ENCODE measurements at regions not wholly inside any gene's neighbourhood (a gene's known extent, or its start where the extent isn't known, plus 50 kb on each side); places are given as distances from the start of the nearest gene placed in this dataset.

- DNase-seq (no peak), ATAC-seq (ENCODE audit: low FRiP score in 2 of 2) (no peak)
- TF ChIP-seq EP300 (IDR thresholded peaks at IDR 0.05): no peak
- no peak for TF ChIP-seq POLR2AphosphoS5 (IDR thresholded peaks at IDR 0.05)
- TF ChIP-seq POLR2A (IDR thresholded peaks at IDR 0.05): no peak
- no peak for TF ChIP-seq CTCF (IDR thresholded peaks at IDR 0.05)
- 71 to 82% methylated on average over 2 of the region's 2 CpGs for WGBS, 2 donors
- Histone ChIP-seq H3K27ac (no peak overlapping the region), H3K4me1 (no peaks in the 10 kb centered on the region), H3K36me3 (no peaks in the 10 kb centered on the region), H3K27me3 (no peaks in the 10 kb centered on the region), H3K9me3 (no peaks in the 10 kb centered on the region), H3K4me3 (no peak overlapping the region)
Observed at GRCh38 chr4:127174616-127175015, 458.1 kb upstream of the INTU start.

GRCh38 chr4:127179256-127180087, 453.3 kb upstream of the INTU start:
- Histone ChIP-seq H3K9me3 (no peaks in the 10 kb centered on the region), H3K36me3 (no peaks in the 10 kb centered on the region), H3K27ac (no peak overlapping the region), H3K27me3 (no peaks in the 10 kb centered on the region), H3K4me1 (no peaks in the 10 kb centered on the region), H3K4me3 (no peak overlapping the region)
- TF ChIP-seq POLR2AphosphoS5 (IDR thresholded peaks at IDR 0.05): no peak
- TF ChIP-seq POLR2A (IDR thresholded peaks at IDR 0.05): no peak
- no peak for TF ChIP-seq EP300 (IDR thresholded peaks at IDR 0.05)
- no peak for TF ChIP-seq CTCF (IDR thresholded peaks at IDR 0.05)
- 71 to 73% methylated on average over 2 of the region's 2 CpGs for whole genome bisulfite sequencing, 2 donors
- no peak for DNase-seq
- ATAC-seq (ENCODE audit: low FRiP score in 2 of 2): no peak

- Histone ChIP-seq H3K9me3 (peaks cover 0 to 4% (median 0%) of the 10 kb centered on the region in 4 donors), H3K36me3 (no peaks in the 10 kb centered on the region), H3K4me3 (no peak overlapping the region), H3K27me3 (no peaks in the 10 kb centered on the region), H3K27ac (no peak overlapping the region), H3K4me1 (no peaks in the 10 kb centered on the region)
- no peak for DNase-seq
- TF ChIP-seq CTCF (IDR thresholded peaks at IDR 0.05) (no peak), POLR2A (IDR thresholded peaks at IDR 0.05) (no peak), EP300 (IDR thresholded peaks at IDR 0.05) (no peak), POLR2AphosphoS5 (IDR thresholded peaks at IDR 0.05) (no peak)
- no peak for ATAC-seq (ENCODE audit: low FRiP score in 2 of 2)
Observed at GRCh38 chr4:127181001-127181400, 451.8 kb upstream of the INTU start.

- H3K4me1 ChIP-seq: no peaks in the 10 kb centered on the region
- no peak overlapping the region for H3K4me3 ChIP-seq
- H3K27ac ChIP-seq: no peak overlapping the region
- ATAC-seq (ENCODE audit: low FRiP score in 2 of 2) (no peak), DNase-seq (no peak)
- no peak for TF ChIP-seq POLR2A (IDR thresholded peaks at IDR 0.05)
- no peak for TF ChIP-seq EP300 (IDR thresholded peaks at IDR 0.05)
- peaks cover 0 to 5% (median 0%) of the 10 kb centered on the region in 4 donors for H3K9me3 ChIP-seq
- WGBS, 2 donors: 55 to 61% methylated on average over 1 of the region's 1 CpG
- no peaks in the 10 kb centered on the region for H3K27me3 ChIP-seq
- no peaks in the 10 kb centered on the region for H3K36me3 ChIP-seq
Observed at GRCh38 chr4:127182687-127183086, 450.1 kb upstream of the INTU start.

GRCh38 chr4:127188847-127189246, 443.9 kb upstream of the INTU start:
- 85% methylated on average over 1 of the region's 1 CpG for WGBS, 2 donors
- Histone ChIP-seq H3K36me3 (no peaks in the 10 kb centered on the region), H3K4me1 (no peaks in the 10 kb centered on the region), H3K27me3 (no peaks in the 10 kb centered on the region), H3K4me3 (no peak overlapping the region), H3K27ac (no peak overlapping the region), H3K9me3 (peaks cover 0 to 5% (median 0%) of the 10 kb centered on the region in 4 donors)
- TF ChIP-seq POLR2AphosphoS5 (IDR thresholded peaks at IDR 0.05) (no peak), POLR2A (IDR thresholded peaks at IDR 0.05) (no peak), CTCF (IDR thresholded peaks at IDR 0.05) (no peak), EP300 (IDR thresholded peaks at IDR 0.05) (no peak)
- DNase-seq (no peak), ATAC-seq (ENCODE audit: low FRiP score in 2 of 2) (no peak)
